WTC11 (cell line): ENCODE measurements at regions not wholly inside any gene's neighbourhood (a gene's known extent, or its start where the extent isn't known, plus 50 kb on each side); places are given as distances from the start of the nearest gene placed in this dataset.

Source experiments
- ATAC-seq: fragments of 200-7000 bp; cut with Tn5 transposase; 2 replicates; pipeline ENCODE4 v1.10.0; 2021; ENCODE audit warnings: mild to moderate bottlenecking, moderate library complexity
- CTCF ChIA-PET: fragments of 300-600 bp; sonication (Branson Sonifier 250); formaldehyde crosslinking; loops from one replicate; lab custom pipeline; 2021; ENCODE audit warnings: antibody characterized with exemption; lab: Charles Lee
- POLR2A ChIA-PET: fragments of 350-600 bp; sonication (Branson Sonifier 250); formaldehyde crosslinking; loops from one replicate; lab custom pipeline; 2021; ENCODE audit warnings: antibody characterized with exemption; lab: Charles Lee
- DNase-seq: peaks from one replicate; pipeline ENCODE4 v3.0.0; 2021; ENCODE audit warnings: low spot score
- H3K27ac Mint-ChIP-seq: 2 replicates; pipeline ENCODE4 v1.8.0; 2021; ENCODE audit warnings: mixed read lengths
- H3K27me3 Mint-ChIP-seq: 2 replicates; pipeline ENCODE4 v1.8.0; 2021; ENCODE audit warnings: low read depth, mild to moderate bottlenecking, moderate library complexity, mixed read lengths
- H3K36me3 Mint-ChIP-seq: 2 replicates; pipeline ENCODE4 v1.8.0; 2021; ENCODE audit warnings: mixed read lengths
- H3K4me1 Mint-ChIP-seq: 2 replicates; pipeline ENCODE4 v1.8.0; 2022; ENCODE audit warnings: mixed read lengths
- H3K4me3 Mint-ChIP-seq: 2 replicates; pipeline ENCODE4 v1.8.0; 2021; ENCODE audit warnings: mild to moderate bottlenecking, moderate library complexity, mixed read lengths
- H3K9me3 Mint-ChIP-seq: 2 replicates; pipeline ENCODE4 v1.8.0; 2021; ENCODE audit warnings: mixed read lengths
- ATF3 ChIP-seq: sonication (generic); formaldehyde crosslinking; conservative IDR thresholded peaks from 2 replicates; pipeline ENCODE4 v1.8.1; 2022; ENCODE audit warnings: mild to moderate bottlenecking, missing genetic modification reagents
- ATF6 ChIP-seq: sonication (generic); formaldehyde crosslinking; IDR thresholded peaks from 2 replicates; pipeline ENCODE4 v1.8.1; 2023; ENCODE audit warnings: mild to moderate bottlenecking, missing genetic modification reagents
- CDX4 ChIP-seq: fragments of 250-450 bp; sonication (Bioruptor Pico); IDR thresholded peaks from 2 replicates; pipeline ENCODE4 v1.9.0; 2021; ENCODE audit warnings: moderate library complexity, mild to moderate bottlenecking, inconsistent platforms, borderline replicate concordance
- CREB1 ChIP-seq: sonication (generic); formaldehyde crosslinking; IDR thresholded peaks from 2 replicates; pipeline ENCODE4 v1.8.0; 2023; ENCODE audit warnings: mild to moderate bottlenecking, missing genetic modification reagents
- CREM ChIP-seq: sonication (generic); formaldehyde crosslinking; IDR thresholded peaks from 2 replicates; pipeline ENCODE4 v1.8.1; 2022; ENCODE audit warnings: mild to moderate bottlenecking, missing genetic modification reagents, moderate library complexity
- CTCF ChIP-seq: fragments of 200-600 bp; IDR thresholded peaks from 2 replicates; pipeline ENCODE4 v1.8.0; 2022; ENCODE audit warnings: antibody characterized with exemption
- ELF4 ChIP-seq: sonication (generic); formaldehyde crosslinking; IDR thresholded peaks from 2 replicates; pipeline ENCODE4 v1.8.1; 2022; ENCODE audit warnings: low read depth, mild to moderate bottlenecking, moderate library complexity, missing genetic modification reagents
- HMGA2 ChIP-seq: fragments of 250-450 bp; sonication (Bioruptor Pico); IDR thresholded peaks from 2 replicates; pipeline ENCODE4 v1.4.0; 2021; ENCODE audit warnings: mild to moderate bottlenecking, moderate library complexity
- HMGXB4 ChIP-seq: sonication (generic); formaldehyde crosslinking; IDR thresholded peaks from 2 replicates; pipeline ENCODE4 v1.8.1; 2023; ENCODE audit warnings: mild to moderate bottlenecking, moderate library complexity, missing genetic modification reagents
- MLX ChIP-seq: sonication (generic); formaldehyde crosslinking; IDR thresholded peaks from 2 replicates; pipeline ENCODE4 v1.8.1; 2023; ENCODE audit warnings: mild to moderate bottlenecking, missing genetic modification reagents, moderate library complexity
- MXD4 ChIP-seq: fragments of 250-450 bp; sonication (Bioruptor Pico); IDR thresholded peaks from 2 replicates; pipeline ENCODE4 v1.8.0; 2021; ENCODE audit warnings: mild to moderate bottlenecking, moderate library complexity, borderline replicate concordance
- NR2C2 ChIP-seq: sonication (generic); formaldehyde crosslinking; IDR thresholded peaks from 2 replicates; pipeline ENCODE4 v1.8.0; 2022; ENCODE audit warnings: mild to moderate bottlenecking, missing genetic modification reagents
- PRDM15 ChIP-seq: sonication (generic); formaldehyde crosslinking; IDR thresholded peaks from 2 replicates; pipeline ENCODE4 v1.8.0; 2022; ENCODE audit warnings: missing genetic modification reagents
- PREB ChIP-seq: sonication (generic); formaldehyde crosslinking; IDR thresholded peaks from 2 replicates; pipeline ENCODE4 v1.8.1; 2022; ENCODE audit warnings: mild to moderate bottlenecking, missing genetic modification reagents, moderate library complexity, borderline replicate concordance
- RELA ChIP-seq: sonication (generic); formaldehyde crosslinking; IDR thresholded peaks from 2 replicates; pipeline ENCODE4 v1.8.1; 2022; ENCODE audit warnings: missing genetic modification reagents, mild to moderate bottlenecking, borderline replicate concordance
- STAT6 ChIP-seq: sonication (generic); formaldehyde crosslinking; conservative IDR thresholded peaks from 2 replicates; pipeline ENCODE4 v1.8.1; 2023; ENCODE audit warnings: mild to moderate bottlenecking, low read depth, missing genetic modification reagents, moderate library complexity
- TEAD1 ChIP-seq: sonication (generic); formaldehyde crosslinking; IDR thresholded peaks from 2 replicates; pipeline ENCODE4 v1.8.0; 2022; ENCODE audit warnings: mild to moderate bottlenecking, missing genetic modification reagents
- USF1 ChIP-seq: sonication (generic); formaldehyde crosslinking; IDR thresholded peaks from 2 replicates; pipeline ENCODE4 v1.8.0; 2022; ENCODE audit warnings: mild to moderate bottlenecking, missing genetic modification reagents
- ZNF121 ChIP-seq: sonication (generic); formaldehyde crosslinking; IDR thresholded peaks from 2 replicates; pipeline ENCODE4 v1.8.0; 2023; ENCODE audit warnings: missing genetic modification reagents
- ZNF232 ChIP-seq: sonication (generic); formaldehyde crosslinking; IDR thresholded peaks from 2 replicates; pipeline ENCODE4 v1.8.0; 2022; ENCODE audit warnings: mild to moderate bottlenecking, missing genetic modification reagents

- TF ChIP-seq TEAD1 (CRISPR knock-in tag) = no peak
Measured at GRCh38 chr2:200223205-200223784, 83.2 kb upstream of the SPATS2L start (continued).

GRCh38 chr2:200225951-200226350 lies 80.5 kb upstream of the SPATS2L start:
- POLR2A ChIA-PET = no interaction called here
- CTCF ChIA-PET = interaction anchor here (0.6 kb wide), 1 partner anchor 99 kb away, joined by 3 read pairs; no protein-coding TSS in a partner anchor
- TF ChIP-seq USF1 = no peak
- no peak for TF ChIP-seq ELF4
- TF ChIP-seq CREB1 (CRISPR knock-in tag) = no peak
- TF ChIP-seq CREM = no peak
- no peak for TF ChIP-seq CTCF
- no peak for TF ChIP-seq CDX4 (CRISPR knock-in tag)
- no peak for TF ChIP-seq ATF3 (CRISPR knock-in tag)
- TF ChIP-seq ZNF232 (CRISPR knock-in tag) = no peak
- no peak for TF ChIP-seq MXD4 (CRISPR knock-in tag)
- TF ChIP-seq STAT6 (CRISPR knock-in tag) = no peak
- TF ChIP-seq ATF6 = no peak
- TF ChIP-seq RELA = no peak
- no peak for TF ChIP-seq MLX
- TF ChIP-seq NR2C2 = no peak
- TF ChIP-seq HMGA2 = no peak
- no peak for TF ChIP-seq ZNF121 (CRISPR knock-in tag)
- no peak for TF ChIP-seq PREB (CRISPR knock-in tag)
- no peak for TF ChIP-seq HMGXB4 (CRISPR knock-in tag)
- no peak for TF ChIP-seq PRDM15 (CRISPR knock-in tag)
- Mint-ChIP-seq H3K4me1 (peaks cover 19% of the 10 kb centered on the region), H3K9me3 (peaks cover 8% of the 10 kb centered on the region), H3K27ac (no peak overlapping the region), H3K36me3 (no peaks in the 10 kb centered on the region), H3K27me3 (no peaks in the 10 kb centered on the region; the same call in 1 of the 2 replicates), H3K4me3 (no peak overlapping the region)
- ATAC-seq (no peak), DNase-seq (no peak)
